ENCODE measurements at regions not wholly inside any gene's neighbourhood (a gene's known extent, or its start where the extent isn't known, plus 50 kb on each side); places are given as distances from the start of the nearest gene placed in this dataset.

DNA sequence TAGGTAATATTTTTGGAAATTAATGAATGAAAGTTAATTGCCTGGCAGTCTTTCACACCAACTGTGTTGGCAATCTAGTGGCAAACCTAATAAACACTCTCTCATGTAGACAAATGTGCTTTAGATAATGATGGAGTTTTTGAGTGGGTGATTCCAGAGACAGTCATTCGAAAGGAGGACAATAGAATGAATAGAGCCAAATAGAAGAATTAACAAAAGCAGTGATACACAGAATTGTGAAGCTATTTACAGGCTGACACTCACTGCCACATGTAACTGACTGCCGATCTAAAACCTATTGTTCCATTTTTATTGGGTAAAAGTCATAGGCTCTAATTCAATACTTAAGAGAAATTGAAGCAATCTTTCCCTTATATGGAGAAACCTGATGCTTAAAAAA is 338.5 kb downstream of the PCDH7 start:
- BruUV-seq (replicated peaks), result no TSS peak
- no peaks in the 10 kb centered on the region for H3K4me1 ChIP-seq (ENCODE audit: insufficient read depth, low read length, poor library complexity, severe bottlenecking)
- TF ChIP-seq, protein P1, sequence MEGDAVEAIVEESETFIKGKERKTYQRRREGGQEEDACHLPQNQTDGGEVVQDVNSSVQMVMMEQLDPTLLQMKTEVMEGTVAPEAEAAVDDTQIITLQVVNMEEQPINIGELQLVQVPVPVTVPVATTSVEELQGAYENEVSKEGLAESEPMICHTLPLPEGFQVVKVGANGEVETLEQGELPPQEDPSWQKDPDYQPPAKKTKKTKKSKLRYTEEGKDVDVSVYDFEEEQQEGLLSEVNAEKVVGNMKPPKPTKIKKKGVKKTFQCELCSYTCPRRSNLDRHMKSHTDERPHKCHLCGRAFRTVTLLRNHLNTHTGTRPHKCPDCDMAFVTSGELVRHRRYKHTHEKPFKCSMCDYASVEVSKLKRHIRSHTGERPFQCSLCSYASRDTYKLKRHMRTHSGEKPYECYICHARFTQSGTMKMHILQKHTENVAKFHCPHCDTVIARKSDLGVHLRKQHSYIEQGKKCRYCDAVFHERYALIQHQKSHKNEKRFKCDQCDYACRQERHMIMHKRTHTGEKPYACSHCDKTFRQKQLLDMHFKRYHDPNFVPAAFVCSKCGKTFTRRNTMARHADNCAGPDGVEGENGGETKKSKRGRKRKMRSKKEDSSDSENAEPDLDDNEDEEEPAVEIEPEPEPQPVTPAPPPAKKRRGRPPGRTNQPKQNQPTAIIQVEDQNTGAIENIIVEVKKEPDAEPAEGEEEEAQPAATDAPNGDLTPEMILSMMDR (conservative IDR thresholded peaks at IDR 0.05; ENCODE audit: low read length), result no peak
- no peak for TF ChIP-seq EZH2phosphoT487 (IDR thresholded peaks at IDR 0.05; ENCODE audit: borderline replicate concordance, low read depth, low read length)
- no peaks in the 10 kb centered on the region for H3K9me3 ChIP-seq (ENCODE audit: low read length)
- no peak for DNase-seq (ENCODE audit: low spot score)
- CTCF ChIA-PET (ENCODE audit: unreplicated experiment), result no interaction called here
- intact Hi-C loops (cut with micrococcal nuclease; ENCODE audit: unreplicated experiment), result no loop called here
- H3K4me3 ChIP-seq (ENCODE audit: low read depth, low read length, poor library complexity, severe bottlenecking), result no peak overlapping the region
- no peaks in the 10 kb centered on the region for H3K36me3 ChIP-seq (ENCODE audit: insufficient read depth, low read length)
- H2AFZ ChIP-seq (ENCODE audit: low read length), result no peak overlapping the region
- no peak overlapping the region for H3K27ac ChIP-seq (ENCODE audit: low read depth, low read length, poor library complexity, severe bottlenecking)
- H3K9me2 ChIP-seq (ENCODE audit: insufficient read depth, low read length), result no peaks in the 10 kb centered on the region
- POLR2A ChIA-PET, result no interaction called here
- no peaks in the 10 kb centered on the region for H4K20me1 ChIP-seq (ENCODE audit: insufficient read depth, low read length)
- H3K4me2 ChIP-seq (ENCODE audit: low read length), result no peak overlapping the region
- H3K79me2 ChIP-seq (ENCODE audit: insufficient read depth, low read depth, low read length), result no peaks in the 10 kb centered on the region

DNA sequence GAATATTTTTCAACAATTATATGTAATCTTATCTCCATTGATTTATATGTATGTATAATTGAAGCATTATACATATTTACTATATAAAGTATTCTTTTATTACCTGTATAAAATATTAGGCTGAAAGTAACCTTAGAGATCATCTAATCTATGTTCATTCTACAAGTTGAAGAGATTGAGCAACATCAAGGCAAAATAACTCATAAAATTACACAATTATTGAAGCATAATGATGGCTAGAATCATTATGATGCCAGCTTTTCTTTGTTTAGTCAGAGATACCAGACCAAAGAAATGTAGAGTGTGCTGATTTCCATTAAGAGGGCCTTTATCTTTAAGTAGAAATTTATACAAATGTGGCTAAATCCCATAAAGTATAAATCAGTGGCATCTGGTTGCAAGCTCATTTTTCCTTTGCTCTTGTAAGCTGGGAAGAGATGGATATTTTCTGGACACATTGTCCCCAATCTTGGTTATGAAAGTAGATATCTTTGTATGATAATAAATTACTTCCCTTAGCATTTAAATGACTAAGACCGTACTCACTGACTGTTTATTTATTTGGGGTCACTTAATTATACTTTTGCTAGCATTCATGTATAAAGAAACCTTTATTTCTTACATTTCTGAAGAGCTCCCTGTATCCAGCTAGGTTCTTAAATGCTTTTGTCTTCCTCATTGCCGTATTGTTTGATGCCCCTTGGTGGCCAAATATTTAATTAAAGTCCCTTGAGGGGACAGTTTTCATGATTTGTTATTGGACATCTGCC is 339.8 kb downstream of the PCDH7 start:
- no peak overlapping the region for H3K4me2 ChIP-seq (ENCODE audit: low read length)
- ChIA-PET POLR2A (no interaction called here), CTCF (ENCODE audit: unreplicated experiment) (no interaction called here)
- H2AFZ ChIP-seq (ENCODE audit: low read length), result no peak overlapping the region
- H3K36me3 ChIP-seq (ENCODE audit: insufficient read depth, low read length), result no peaks in the 10 kb centered on the region
- DNase-seq (ENCODE audit: low spot score), result no peak
- H3K9me3 ChIP-seq (ENCODE audit: low read length), result no peaks in the 10 kb centered on the region
- H3K79me2 ChIP-seq (ENCODE audit: insufficient read depth, low read depth, low read length), result no peaks in the 10 kb centered on the region
- H3K9me2 ChIP-seq (ENCODE audit: insufficient read depth, low read length), result no peaks in the 10 kb centered on the region
- no peaks in the 10 kb centered on the region for H4K20me1 ChIP-seq (ENCODE audit: insufficient read depth, low read length)
- TF ChIP-seq, protein P1 (conservative IDR thresholded peaks at IDR 0.05; ENCODE audit: low read length), result no peak
- TF ChIP-seq EZH2phosphoT487 (IDR thresholded peaks at IDR 0.05; ENCODE audit: borderline replicate concordance, low read depth, low read length), result no peak
- BruUV-seq (replicated peaks), result no TSS peak
- H3K27ac ChIP-seq (ENCODE audit: low read depth, low read length, poor library complexity, severe bottlenecking), result no peak overlapping the region
- H3K4me3 ChIP-seq (ENCODE audit: low read depth, low read length, poor library complexity, severe bottlenecking), result no peak overlapping the region
- H3K4me1 ChIP-seq (ENCODE audit: insufficient read depth, low read length, poor library complexity, severe bottlenecking), result no peaks in the 10 kb centered on the region
- intact Hi-C loops (cut with micrococcal nuclease; ENCODE audit: unreplicated experiment), result no loop called here

DNA sequence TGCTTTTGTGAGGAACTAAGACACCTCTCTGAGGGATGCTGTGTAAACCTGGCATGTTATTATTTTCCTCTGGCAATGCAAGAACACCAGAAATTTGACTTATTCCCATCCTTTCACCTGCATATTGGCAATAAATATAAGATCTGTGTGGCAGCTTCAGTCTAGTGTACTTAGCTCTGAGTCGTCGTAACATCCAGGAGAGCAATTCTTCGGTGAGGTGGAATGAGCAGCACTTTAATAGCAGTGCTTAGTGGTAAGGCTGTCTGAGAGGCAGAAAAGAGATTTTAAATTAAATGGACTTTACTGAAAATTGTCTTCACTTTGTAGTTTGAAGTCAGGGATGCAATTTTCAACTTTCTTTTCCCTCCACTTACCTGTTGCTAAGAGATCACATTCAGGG is 344.9 kb downstream of the PCDH7 start:
- ChIA-PET CTCF (ENCODE audit: unreplicated experiment) (no interaction called here), POLR2A (interaction anchor here (0.6 kb wide), 1 partner anchor 319 kb away, joined by 3 read pairs; no protein-coding TSS in a partner anchor)
- no peaks in the 10 kb centered on the region for H3K4me1 ChIP-seq (ENCODE audit: insufficient read depth, low read length, poor library complexity, severe bottlenecking)
- DNase-seq (ENCODE audit: low spot score), result no peak
- H3K9me2 ChIP-seq (ENCODE audit: insufficient read depth, low read length), result no peaks in the 10 kb centered on the region
- no peaks in the 10 kb centered on the region for H4K20me1 ChIP-seq (ENCODE audit: insufficient read depth, low read length)
- BruUV-seq (replicated peaks), result no TSS peak
- no peaks in the 10 kb centered on the region for H3K9me3 ChIP-seq (ENCODE audit: low read length)
- no peak overlapping the region for H2AFZ ChIP-seq (ENCODE audit: low read length)
- H3K36me3 ChIP-seq (ENCODE audit: insufficient read depth, low read length), result no peaks in the 10 kb centered on the region
- H3K79me2 ChIP-seq (ENCODE audit: insufficient read depth, low read depth, low read length), result no peaks in the 10 kb centered on the region
- no peak overlapping the region for H3K4me3 ChIP-seq (ENCODE audit: low read depth, low read length, poor library complexity, severe bottlenecking)
- no peak for TF ChIP-seq EZH2phosphoT487 (IDR thresholded peaks at IDR 0.05; ENCODE audit: borderline replicate concordance, low read depth, low read length)
- TF ChIP-seq, protein P1 (conservative IDR thresholded peaks at IDR 0.05; ENCODE audit: low read length), result no peak
- intact Hi-C loops (cut with micrococcal nuclease; ENCODE audit: unreplicated experiment), result no loop called here
- H3K27ac ChIP-seq (ENCODE audit: low read depth, low read length, poor library complexity, severe bottlenecking), result no peak overlapping the region
- H3K4me2 ChIP-seq (ENCODE audit: low read length), result no peak overlapping the region
